AG09319 (cell line): ENCODE measurements at regions not wholly inside any gene's neighbourhood (a gene's known extent, or its start where the extent isn't known, plus 50 kb on each side); places are given as distances from the start of the nearest gene placed in this dataset.

Experiments used
- DNase-seq: peaks from one replicate; pipeline ENCODE4 v3.0.0-alpha.2; 2010; ENCODE audit warnings: low read depth; ENCODE audit errors: extremely low read depth
- TF ChIP-seq, protein P1 (sequence below): IDR thresholded peaks from 2 replicates; pipeline ENCODE4 v1.5.1; 2011; ENCODE audit warnings: low read depth, mild to moderate bottlenecking, inconsistent platforms, low read length, moderate library complexity

DNA sequence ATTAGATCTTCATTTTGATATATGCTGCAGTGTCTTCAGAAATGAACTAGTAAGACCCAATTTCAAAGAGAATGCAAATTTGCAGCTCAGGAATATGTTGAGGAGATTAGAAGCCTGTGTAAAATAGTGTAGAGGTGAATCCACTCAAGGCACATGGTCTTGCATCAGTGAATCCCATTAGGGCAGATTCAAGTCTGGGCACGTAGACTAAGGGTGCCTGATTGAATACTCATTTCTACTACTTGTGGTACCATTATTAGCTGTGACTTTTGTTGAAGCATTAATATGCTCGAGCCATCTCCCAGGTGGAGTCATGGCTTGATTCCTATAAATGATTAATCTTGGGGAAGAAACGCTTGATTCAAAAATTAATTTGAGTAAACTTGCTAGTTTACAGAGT, 129.4 kb downstream of the AKAP11 start:
- TF ChIP-seq, protein P1, sequence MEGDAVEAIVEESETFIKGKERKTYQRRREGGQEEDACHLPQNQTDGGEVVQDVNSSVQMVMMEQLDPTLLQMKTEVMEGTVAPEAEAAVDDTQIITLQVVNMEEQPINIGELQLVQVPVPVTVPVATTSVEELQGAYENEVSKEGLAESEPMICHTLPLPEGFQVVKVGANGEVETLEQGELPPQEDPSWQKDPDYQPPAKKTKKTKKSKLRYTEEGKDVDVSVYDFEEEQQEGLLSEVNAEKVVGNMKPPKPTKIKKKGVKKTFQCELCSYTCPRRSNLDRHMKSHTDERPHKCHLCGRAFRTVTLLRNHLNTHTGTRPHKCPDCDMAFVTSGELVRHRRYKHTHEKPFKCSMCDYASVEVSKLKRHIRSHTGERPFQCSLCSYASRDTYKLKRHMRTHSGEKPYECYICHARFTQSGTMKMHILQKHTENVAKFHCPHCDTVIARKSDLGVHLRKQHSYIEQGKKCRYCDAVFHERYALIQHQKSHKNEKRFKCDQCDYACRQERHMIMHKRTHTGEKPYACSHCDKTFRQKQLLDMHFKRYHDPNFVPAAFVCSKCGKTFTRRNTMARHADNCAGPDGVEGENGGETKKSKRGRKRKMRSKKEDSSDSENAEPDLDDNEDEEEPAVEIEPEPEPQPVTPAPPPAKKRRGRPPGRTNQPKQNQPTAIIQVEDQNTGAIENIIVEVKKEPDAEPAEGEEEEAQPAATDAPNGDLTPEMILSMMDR = no peak
- DNase-seq = no peak

DNA sequence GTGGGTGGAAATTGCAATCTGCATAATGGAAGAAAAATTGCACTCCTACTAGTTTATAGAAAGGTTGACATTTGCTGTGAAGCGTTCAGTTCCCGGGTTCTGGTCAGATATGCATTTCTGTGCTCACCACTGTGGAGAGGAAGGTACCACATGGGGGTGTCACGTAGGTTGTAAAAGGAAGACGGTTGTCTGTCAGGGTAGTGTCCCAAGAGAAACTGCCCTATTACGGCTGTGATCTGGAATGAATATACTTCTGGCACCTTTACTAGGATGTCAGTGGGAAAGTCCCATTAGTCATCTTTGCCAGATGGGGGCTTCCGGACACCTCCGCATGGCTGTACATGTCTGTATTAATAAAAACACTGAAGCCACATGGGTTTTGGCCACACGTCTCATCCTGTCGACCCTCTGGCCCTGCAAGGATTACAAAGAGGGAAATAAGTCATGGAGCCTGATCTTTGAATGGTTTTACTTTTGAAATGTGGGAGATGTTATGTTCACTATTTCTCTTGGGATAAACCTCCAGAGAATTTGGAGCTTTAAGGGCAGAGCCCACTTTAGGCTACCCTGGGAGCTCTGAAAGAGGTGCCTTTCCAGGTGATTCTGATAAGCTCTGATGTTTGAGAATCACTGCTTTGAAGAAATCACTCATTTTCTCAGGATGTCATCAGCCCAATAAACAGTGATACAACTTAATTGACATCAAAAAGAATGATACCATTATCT, 133.9 kb downstream of the AKAP11 start:
- no peak for DNase-seq
- TF ChIP-seq, protein P1 = no peak

DNA sequence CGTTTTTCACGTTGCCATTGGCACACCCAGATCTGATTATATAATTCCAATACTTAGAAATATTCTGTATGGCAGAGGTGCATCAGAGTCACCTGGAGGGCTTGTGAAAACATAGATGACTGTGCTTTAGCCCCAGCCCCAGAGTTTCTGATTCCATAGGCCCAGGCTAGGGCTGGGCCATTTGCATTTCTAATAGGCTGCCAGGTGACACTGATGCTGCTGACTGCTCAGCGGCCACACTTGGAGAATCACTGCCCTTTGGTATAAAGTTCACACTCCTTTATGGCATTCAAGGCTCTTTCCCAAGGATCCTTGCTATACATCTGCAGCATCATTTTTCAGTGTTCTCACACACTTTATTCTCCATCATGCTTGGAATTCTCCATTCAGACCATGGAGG, 137.1 kb downstream of the AKAP11 start:
- DNase-seq = no peak
- TF ChIP-seq, protein P1 = no peak

- DNase-seq = no peak
- TF ChIP-seq, protein P1 = no peak
Observed at GRCh38 chr13:42409551-42409950, 137.6 kb downstream of the AKAP11 start.

- TF ChIP-seq, protein P1 = no peak
- DNase-seq = no peak
Observed at GRCh38 chr13:42412812-42413483, 141.0 kb downstream of the AKAP11 start.

- no peak for DNase-seq
- TF ChIP-seq, protein P1 = no peak
Observed at GRCh38 chr13:42413484-42413815, 141.5 kb downstream of the AKAP11 start.

DNA sequence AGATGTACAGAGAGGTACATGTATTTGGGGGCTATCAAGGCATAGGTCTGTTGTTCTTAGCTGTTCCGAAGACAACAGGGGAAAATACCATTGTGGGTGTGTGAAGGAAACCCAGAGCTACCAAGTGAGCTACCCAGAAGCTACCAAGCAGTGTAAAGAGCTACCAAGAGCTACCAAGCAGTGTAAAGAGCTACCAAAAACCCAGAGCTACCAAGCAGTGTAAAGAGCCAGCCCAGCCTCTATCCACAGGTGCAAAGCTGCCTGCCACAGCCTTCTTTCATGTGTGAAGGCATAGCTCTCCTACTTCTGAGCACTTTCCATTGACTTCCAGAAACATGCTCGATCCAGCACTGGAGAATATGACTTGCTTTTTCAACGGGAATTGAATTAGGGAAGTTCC, 145.7 kb downstream of the AKAP11 start:
- no peak for DNase-seq
- TF ChIP-seq, protein P1 = no peak
